GM23338 (cell line): ENCODE measurements at regions not wholly inside any gene's neighbourhood (a gene's known extent, or its start where the extent isn't known, plus 50 kb on each side); places are given as distances from the start of the nearest gene placed in this dataset.

ENCODE experiments used
- CREB1 ChIP-seq: fragments of 250-450 bp; sonication (Bioruptor Pico); IDR thresholded peaks from 2 replicates; pipeline ENCODE4 v1.5.0; 2020; ENCODE audit warnings: low read depth, mild to moderate bottlenecking, moderate library complexity
- EZH2 ChIP-seq: fragments of 200-600 bp; sonication (generic); IDR thresholded peaks from one replicate; pipeline ENCODE4 v1.8.0; 2017; ENCODE audit warnings: antibody characterized with exemption, mild to moderate bottlenecking, low read depth; ENCODE audit not compliant: unreplicated experiment
- JUNB ChIP-seq: IDR thresholded peaks from one replicate; pipeline ENCODE4 v1.6.1; 2016; ENCODE audit warnings: antibody characterized with exemption; ENCODE audit not compliant: unreplicated experiment
- POLR2AphosphoS5 ChIP-seq: IDR thresholded peaks from 2 replicates; pipeline ENCODE4 v1.6.1; 2016; ENCODE audit warnings: antibody characterized with exemption, low read depth
- STAT1 ChIP-seq: IDR thresholded peaks from one replicate; pipeline ENCODE4 v1.6.1; 2016; ENCODE audit warnings: antibody characterized with exemption; ENCODE audit not compliant: unreplicated experiment
- ZNF114 ChIP-seq: fragments of 250-450 bp; sonication (Bioruptor Pico); IDR thresholded peaks from 2 replicates; pipeline ENCODE4 v1.5.0; 2020; ENCODE audit warnings: mild to moderate bottlenecking, moderate library complexity
- TF ChIP-seq, protein P1 (sequence below): fragments of 250-450 bp; sonication (Bioruptor Pico); IDR thresholded peaks from 2 replicates; pipeline ENCODE4 v1.5.0; 2020; ENCODE audit warnings: mild to moderate bottlenecking, moderate library complexity
- TF ChIP-seq, protein P2 (sequence below), 2 experiments: fragments of 200-600 bp in 1 of 2; sonication (generic) in 1 of 2; conservative IDR thresholded peaks; 2 replicates each; pipeline versions ENCODE4 v1.5.1 to v1.6.1; 2016 to 2017; ENCODE audit warnings: antibody characterized with exemption in 2 of 2, low read depth in 2 of 2, mild to moderate bottlenecking in 2 of 2, moderate library complexity in 1 of 2

DNA sequence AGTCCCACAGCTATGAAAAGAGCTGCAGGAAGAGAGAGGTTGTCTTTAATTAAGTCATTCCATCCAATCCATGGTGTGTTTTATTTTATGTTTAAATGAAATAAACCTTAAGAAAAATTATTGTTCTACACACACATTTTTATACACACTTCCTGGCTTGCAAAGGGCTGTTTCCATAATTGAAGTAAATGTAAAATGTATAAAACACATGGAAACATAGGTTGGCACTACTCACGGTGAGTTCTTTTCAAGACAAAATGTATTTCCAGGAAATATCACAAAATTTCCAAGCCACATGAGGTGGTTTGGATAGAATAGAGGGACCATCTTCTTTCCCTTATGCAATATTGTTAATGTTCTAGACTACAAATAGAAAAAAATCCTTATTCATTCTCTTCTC lies 426.8 kb upstream of the USP24 start (continued):
- TF ChIP-seq, protein P1, sequence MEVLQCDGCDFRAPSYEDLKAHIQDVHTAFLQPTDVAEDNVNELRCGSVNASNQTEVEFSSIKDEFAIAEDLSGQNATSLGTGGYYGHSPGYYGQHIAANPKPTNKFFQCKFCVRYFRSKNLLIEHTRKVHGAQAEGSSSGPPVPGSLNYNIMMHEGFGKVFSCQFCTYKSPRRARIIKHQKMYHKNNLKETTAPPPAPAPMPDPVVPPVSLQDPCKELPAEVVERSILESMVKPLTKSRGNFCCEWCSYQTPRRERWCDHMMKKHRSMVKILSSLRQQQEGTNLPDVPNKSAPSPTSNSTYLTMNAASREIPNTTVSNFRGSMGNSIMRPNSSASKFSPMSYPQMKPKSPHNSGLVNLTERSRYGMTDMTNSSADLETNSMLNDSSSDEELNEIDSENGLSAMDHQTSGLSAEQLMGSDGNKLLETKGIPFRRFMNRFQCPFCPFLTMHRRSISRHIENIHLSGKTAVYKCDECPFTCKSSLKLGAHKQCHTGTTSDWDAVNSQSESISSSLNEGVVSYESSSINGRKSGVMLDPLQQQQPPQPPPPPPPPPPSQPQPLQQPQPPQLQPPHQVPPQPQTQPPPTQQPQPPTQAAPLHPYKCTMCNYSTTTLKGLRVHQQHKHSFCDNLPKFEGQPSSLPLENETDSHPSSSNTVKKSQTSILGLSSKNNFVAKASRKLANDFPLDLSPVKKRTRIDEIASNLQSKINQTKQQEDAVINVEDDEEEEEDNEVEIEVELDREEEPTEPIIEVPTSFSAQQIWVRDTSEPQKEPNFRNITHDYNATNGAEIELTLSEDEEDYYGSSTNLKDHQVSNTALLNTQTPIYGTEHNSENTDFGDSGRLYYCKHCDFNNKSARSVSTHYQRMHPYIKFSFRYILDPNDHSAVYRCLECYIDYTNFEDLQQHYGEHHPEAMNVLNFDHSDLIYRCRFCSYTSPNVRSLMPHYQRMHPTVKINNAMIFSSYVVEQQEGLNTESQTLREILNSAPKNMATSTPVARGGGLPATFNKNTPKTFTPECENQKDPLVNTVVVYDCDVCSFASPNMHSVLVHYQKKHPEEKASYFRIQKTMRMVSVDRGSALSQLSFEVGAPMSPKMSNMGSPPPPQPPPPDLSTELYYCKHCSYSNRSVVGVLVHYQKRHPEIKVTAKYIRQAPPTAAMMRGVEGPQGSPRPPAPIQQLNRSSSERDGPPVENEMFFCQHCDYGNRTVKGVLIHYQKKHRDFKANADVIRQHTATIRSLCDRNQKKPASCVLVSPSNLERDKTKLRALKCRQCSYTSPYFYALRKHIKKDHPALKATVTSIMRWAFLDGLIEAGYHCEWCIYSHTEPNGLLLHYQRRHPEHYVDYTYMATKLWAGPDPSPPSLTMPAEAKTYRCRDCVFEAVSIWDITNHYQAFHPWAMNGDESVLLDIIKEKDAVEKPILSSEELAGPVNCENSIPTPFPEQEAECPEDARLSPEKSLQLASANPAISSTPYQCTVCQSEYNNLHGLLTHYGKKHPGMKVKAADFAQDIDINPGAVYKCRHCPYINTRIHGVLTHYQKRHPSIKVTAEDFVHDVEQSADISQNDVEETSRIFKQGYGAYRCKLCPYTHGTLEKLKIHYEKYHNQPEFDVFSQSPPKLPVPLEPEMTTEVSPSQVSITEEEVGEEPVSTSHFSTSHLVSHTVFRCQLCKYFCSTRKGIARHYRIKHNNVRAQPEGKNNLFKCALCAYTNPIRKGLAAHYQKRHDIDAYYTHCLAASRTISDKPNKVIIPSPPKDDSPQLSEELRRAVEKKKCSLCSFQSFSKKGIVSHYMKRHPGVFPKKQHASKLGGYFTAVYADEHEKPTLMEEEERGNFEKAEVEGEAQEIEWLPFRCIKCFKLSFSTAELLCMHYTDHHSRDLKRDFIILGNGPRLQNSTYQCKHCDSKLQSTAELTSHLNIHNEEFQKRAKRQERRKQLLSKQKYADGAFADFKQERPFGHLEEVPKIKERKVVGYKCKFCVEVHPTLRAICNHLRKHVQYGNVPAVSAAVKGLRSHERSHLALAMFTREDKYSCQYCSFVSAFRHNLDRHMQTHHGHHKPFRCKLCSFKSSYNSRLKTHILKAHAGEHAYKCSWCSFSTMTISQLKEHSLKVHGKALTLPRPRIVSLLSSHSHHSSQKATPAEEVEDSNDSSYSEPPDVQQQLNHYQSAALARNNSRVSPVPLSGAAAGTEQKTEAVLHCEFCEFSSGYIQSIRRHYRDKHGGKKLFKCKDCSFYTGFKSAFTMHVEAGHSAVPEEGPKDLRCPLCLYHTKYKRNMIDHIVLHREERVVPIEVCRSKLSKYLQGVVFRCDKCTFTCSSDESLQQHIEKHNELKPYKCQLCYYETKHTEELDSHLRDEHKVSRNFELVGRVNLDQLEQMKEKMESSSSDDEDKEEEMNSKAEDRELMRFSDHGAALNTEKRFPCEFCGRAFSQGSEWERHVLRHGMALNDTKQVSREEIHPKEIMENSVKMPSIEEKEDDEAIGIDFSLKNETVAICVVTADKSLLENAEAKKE = no peak
- TF ChIP-seq, protein P2, sequence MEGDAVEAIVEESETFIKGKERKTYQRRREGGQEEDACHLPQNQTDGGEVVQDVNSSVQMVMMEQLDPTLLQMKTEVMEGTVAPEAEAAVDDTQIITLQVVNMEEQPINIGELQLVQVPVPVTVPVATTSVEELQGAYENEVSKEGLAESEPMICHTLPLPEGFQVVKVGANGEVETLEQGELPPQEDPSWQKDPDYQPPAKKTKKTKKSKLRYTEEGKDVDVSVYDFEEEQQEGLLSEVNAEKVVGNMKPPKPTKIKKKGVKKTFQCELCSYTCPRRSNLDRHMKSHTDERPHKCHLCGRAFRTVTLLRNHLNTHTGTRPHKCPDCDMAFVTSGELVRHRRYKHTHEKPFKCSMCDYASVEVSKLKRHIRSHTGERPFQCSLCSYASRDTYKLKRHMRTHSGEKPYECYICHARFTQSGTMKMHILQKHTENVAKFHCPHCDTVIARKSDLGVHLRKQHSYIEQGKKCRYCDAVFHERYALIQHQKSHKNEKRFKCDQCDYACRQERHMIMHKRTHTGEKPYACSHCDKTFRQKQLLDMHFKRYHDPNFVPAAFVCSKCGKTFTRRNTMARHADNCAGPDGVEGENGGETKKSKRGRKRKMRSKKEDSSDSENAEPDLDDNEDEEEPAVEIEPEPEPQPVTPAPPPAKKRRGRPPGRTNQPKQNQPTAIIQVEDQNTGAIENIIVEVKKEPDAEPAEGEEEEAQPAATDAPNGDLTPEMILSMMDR (conservative IDR thresholded peaks at IDR 0.05; ENCODE audit: low read depth in 2 of 2) = no peak
- TF ChIP-seq ZNF114 (CRISPR knock-in tag) = no peak
- no peak for TF ChIP-seq JUNB
- no peak for TF ChIP-seq STAT1
- TF ChIP-seq CREB1 (CRISPR knock-in tag) = no peak
- no peak for TF ChIP-seq POLR2AphosphoS5
- no peak for TF ChIP-seq EZH2
